GM13976 (cell line): ENCODE measurements at regions not wholly inside any gene's neighbourhood (a gene's known extent, or its start where the extent isn't known, plus 50 kb on each side); places are given as distances from the start of the nearest gene placed in this dataset.

Source experiments
- DNase-seq: peaks from one replicate; pipeline ENCODE4 v3.0.0; 2012; ENCODE audit warnings: low spot score
- in situ Hi-C: fragments of 300-500 bp; cut with MboI; formaldehyde crosslinking; loops from one replicate; pipeline ENCODE4 v1.12.0; 2022; ENCODE audit warnings: low sequenced_read_pairs, mixed read lengths, inconsistent platforms; ENCODE audit not compliant: unreplicated experiment
- TF ChIP-seq, protein P1 (sequence below): IDR thresholded peaks from 2 replicates; pipeline ENCODE4 v1.5.1; 2012; ENCODE audit warnings: borderline replicate concordance, mild to moderate bottlenecking; ENCODE audit not compliant: insufficient read depth; ENCODE audit errors: extremely low read depth, missing control alignments, control extremely low read depth

DNA sequence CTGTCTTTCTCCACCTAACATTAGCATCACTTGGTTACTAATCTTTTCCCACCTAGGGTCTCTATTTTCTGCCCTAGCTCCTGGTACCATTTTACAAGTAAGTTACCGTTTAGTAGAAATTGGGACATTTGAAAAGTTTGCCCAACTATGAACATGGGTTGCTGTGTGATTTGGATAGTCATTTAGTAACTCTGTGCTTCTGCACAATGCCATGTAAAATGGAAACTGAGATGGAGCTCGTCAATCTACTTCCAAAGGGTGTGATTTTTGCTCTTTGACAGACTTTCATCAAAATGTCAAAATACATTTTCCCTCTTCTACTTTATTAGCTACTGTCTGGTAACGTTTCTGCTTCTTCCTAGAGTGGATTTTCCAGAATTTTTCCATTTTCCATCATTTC is 381.5 kb upstream of the B3GALT2 start:
- no peak for DNase-seq
- TF ChIP-seq, protein P1, sequence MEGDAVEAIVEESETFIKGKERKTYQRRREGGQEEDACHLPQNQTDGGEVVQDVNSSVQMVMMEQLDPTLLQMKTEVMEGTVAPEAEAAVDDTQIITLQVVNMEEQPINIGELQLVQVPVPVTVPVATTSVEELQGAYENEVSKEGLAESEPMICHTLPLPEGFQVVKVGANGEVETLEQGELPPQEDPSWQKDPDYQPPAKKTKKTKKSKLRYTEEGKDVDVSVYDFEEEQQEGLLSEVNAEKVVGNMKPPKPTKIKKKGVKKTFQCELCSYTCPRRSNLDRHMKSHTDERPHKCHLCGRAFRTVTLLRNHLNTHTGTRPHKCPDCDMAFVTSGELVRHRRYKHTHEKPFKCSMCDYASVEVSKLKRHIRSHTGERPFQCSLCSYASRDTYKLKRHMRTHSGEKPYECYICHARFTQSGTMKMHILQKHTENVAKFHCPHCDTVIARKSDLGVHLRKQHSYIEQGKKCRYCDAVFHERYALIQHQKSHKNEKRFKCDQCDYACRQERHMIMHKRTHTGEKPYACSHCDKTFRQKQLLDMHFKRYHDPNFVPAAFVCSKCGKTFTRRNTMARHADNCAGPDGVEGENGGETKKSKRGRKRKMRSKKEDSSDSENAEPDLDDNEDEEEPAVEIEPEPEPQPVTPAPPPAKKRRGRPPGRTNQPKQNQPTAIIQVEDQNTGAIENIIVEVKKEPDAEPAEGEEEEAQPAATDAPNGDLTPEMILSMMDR: no peak
- in situ Hi-C loops: no loop called here

DNA sequence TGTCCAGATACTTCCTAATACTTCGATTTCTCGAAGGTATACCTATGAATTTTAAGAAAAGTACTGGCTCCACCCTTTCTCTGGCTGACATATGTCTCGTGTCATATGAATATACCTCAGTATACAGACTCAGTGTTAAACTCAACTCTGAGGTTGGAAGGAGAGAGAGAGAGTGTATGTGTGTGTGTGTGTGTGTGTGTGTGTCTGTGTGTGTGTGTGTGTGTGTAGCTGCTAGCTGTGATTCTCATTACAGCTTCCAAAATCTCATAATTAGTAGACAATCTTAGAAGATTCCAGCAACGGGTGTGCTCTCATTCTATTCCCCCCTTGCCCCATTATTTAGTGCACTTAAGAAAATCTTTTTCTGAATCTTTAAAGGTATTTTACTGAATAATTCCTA is 380.3 kb upstream of the B3GALT2 start:
- TF ChIP-seq, protein P1: no peak
- in situ Hi-C loops: no loop called here
- no peak for DNase-seq

DNA sequence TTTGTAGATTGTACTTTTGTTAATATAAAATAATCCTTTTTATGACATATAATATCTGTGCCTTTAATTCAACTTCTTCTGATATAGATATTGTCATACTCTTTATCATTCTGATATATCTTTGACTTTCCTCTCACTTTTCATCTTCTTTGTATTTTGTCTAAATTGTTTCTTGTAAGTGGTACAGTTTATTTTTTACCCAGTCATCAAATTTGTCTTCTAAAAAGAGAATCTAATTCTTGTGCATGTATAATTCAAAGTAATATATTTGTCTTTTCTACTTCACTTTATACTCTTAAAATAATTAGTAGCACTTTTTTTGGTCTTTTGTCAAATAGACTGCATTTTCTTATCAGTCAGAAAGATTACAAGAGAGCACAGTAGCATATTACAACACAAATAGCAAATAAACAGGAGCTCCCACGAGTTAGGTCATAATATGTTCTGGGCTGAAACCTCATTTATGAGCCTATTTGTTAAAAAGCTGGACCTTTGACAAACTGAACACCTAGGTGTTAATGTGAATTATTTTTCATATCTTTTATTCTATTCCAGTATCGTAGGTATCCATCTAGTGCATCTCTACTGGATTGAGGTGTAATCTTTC is 379.7 kb upstream of the B3GALT2 start:
- in situ Hi-C loops: no loop called here
- TF ChIP-seq, protein P1: no peak
- no peak for DNase-seq

DNA sequence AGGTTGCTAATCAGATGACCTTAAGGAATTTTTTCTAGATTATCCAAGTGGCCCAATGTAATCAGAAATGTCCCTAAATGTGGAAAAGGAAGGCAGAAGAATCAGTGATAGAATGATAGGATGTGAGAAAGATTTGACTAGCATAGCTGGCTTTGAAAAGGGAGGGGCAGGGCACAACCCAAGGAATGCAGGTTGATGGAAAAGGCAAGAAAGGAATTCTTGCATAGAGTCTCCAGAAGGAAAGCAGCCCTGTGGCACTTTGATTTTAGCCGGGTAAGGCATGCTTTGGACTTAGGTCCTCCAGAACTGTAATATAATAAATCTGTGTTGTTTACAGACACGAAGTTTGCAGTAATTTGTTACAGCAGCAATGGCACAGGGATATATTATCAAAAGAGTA is 375.7 kb upstream of the B3GALT2 start:
- no peak for DNase-seq
- TF ChIP-seq, protein P1: no peak
- in situ Hi-C loops: no loop called here

DNA sequence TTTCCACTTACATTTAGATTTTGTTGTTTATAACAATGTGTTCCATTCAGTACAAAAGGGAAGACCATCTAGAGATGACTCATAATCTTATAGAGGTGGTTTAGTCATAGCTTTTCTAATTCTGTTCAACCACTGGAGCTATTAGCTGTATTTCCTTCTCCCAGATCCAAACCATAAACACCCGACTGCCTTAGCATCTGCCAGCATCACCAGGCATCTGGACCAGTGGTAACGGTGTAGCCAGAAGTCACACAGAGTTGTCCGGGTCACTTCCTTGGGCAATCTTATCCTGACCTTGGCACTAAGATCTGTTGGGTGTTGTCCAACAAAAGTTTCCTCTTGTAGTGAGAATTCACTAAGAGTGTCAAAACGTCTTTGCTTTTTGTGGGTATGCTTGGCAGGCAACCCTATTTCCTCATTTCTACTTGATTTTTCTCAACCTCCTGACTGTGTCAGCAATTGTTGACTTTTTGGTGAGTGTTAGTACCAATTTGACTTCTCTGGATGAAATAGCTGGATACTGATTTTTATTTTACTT is 372.1 kb upstream of the B3GALT2 start:
- TF ChIP-seq, protein P1: no peak
- in situ Hi-C loops: no loop called here
- no peak for DNase-seq

DNA sequence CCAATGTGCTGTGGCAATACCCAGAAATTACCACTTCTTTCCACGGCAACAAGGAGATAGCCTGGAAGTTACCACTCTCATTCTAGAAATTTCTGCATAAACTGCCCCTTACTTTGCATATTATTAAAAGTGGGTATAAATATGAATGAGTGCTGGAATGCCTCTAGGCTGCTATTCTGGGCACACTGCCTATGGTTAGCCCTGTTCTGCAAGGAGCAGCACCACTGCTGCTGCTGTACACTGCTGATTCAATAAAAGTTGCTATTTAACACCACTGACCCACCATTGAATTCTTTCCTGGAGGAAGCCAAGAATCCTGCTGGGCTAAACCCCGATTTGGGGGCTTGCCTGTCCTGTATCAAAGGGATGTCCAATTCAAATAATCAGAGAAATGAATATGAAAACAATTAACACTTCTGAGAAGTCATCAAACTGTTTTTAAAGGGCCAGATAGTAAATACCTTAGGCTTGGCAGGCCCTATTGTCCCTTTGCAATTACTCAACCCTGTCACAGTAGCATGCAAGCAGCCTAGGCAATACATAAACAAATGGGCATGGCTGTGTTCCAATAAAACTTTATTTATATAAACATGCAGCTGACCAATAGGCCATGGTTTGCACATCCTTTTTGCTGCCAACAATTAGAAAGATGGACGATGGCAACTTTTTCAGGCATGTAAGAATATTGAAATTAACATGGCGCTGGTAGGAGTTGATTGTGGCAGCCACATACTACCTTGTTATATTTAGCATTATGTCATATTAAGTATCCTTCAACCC is 369.4 kb upstream of the B3GALT2 start:
- DNase-seq: no peak
- in situ Hi-C loops: no loop called here
- TF ChIP-seq, protein P1: no peak

DNA sequence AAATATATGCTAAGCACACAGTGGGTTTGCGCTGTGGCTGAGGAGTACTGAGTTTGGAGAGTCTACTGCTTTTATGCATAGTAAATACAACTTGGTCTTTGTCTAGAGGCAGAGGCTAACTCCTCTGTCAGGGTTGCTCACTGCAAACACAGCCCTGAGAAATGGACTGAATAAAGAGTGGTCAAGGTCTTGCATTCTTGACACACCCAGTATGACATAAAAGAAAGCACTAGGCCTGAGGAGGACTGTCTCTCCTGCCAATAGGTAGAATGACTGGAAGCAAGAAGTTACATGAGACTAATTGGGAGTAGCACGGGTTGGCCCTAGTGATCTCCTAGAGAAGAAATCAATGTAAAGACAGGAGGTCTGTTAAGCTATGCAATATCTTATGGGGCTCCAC is 367.2 kb upstream of the B3GALT2 start:
- in situ Hi-C loops: no loop called here
- DNase-seq: no peak
- TF ChIP-seq, protein P1: no peak
